ENCODE measurements at regions not wholly inside any gene's neighbourhood (a gene's known extent, or its start where the extent isn't known, plus 50 kb on each side); places are given as distances from the start of the nearest gene placed in this dataset.
"Not testable (repeated sequence)": the region's sequence is repeated elsewhere in the genome, so short reads cannot be mapped to it uniquely, and the experiment has no call there.

DNA sequence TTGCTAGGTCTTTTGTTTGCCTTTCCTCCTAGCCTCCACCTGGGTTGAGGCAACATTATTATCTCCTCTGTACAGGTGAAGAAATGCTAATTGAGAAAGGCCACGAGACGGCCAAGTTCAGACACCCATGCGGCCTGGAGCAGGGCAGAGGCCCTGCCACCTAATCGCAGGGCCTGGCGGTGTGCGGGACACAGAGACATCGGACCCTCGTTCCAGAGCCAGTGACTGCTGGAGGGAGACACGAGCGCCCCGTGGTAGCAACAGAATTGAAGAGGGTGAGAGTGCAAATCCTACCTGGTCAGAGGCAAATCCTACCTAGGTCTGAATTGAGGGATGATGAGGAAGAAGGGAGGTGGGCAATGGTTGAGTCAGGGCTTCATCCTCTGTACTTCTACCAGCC, 113.8 kb upstream of the MEF2A start:
- H3K4me3 ChIP-seq (ENCODE audit: low read length), result no peak overlapping the region
- TF ChIP-seq ZNF274 (IDR thresholded peaks at IDR 0.05; ENCODE audit: low read depth, low read length), result no peak

- no peak for TF ChIP-seq ZNF274 (IDR thresholded peaks at IDR 0.05; ENCODE audit: low read depth, low read length)
- no peak overlapping the region for H3K4me3 ChIP-seq (ENCODE audit: low read length)
Measured at GRCh38 chr15:99452728-99453636, 112.8 kb upstream of the MEF2A start.

DNA sequence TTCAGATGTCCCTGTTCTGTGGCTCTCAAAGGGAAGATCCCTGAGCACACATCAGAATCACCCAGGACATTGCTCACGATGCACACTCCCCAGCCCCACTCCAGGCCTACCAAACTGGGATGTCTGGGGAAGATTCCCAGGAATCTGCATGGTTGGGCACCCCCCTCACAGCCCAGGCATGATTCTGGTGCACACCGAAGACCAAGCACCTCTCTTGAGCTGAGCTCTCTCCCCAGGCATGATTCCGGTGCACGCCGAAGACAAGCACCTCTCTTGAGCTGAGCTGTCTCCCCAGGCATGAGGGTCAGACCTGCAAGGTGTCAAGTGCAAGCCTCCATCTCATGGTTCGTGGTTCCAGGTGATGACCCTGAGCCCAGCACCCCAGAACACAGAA, 112.2 kb upstream of the MEF2A start:
- H3K4me3 ChIP-seq (ENCODE audit: low read length), result no peak overlapping the region
- TF ChIP-seq ZNF274 (IDR thresholded peaks at IDR 0.05; ENCODE audit: low read depth, low read length), result no peak

DNA sequence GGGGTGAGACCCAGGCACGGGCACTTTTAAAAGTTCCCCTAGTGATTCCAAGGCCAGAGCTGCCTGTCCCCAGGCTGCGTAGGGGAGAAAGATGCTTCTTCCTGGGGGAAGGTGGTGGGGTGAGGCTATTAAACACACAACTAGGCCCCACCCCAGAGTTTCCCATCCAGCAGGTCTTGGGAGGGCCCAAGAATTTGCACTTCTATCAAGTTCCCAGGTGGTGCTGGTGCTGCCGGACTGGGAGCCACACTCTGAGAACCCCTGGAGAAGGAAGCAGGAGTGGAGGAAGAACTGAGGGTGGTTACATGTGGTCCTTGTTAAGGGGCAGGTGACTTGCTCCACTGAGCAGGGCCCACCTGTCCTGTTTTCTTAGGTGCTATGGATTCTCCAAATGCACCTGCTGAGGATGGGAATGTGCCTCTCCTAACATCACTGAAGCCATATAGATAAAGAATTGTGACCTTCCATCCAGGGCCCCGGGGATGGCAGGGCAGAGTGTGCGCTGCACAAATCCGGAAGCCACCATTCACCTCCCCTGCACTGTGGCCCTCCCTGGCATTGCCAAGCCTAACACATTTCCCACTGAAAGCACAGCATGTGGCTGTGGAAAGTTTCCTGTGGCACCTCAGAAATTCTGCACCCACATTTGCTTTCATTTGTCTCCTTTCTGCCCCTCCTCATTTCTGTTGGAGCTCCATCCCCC, 111.5 kb upstream of the MEF2A start:
- H3K4me3 ChIP-seq (ENCODE audit: low read length), result no peak overlapping the region
- TF ChIP-seq ZNF274 (IDR thresholded peaks at IDR 0.05; ENCODE audit: low read depth, low read length), result no peak

- no peak overlapping the region for H3K4me3 ChIP-seq (ENCODE audit: low read length)
- TF ChIP-seq ZNF274 (IDR thresholded peaks at IDR 0.05; ENCODE audit: low read depth, low read length), result no peak
Measured at GRCh38 chr15:99454941-99455788, 110.6 kb upstream of the MEF2A start.

GRCh38 chr15:99455789-99456160, 110.0 kb upstream of the MEF2A start:
- no peak overlapping the region for H3K4me3 ChIP-seq (ENCODE audit: low read length)
- no peak for TF ChIP-seq ZNF274 (IDR thresholded peaks at IDR 0.05; ENCODE audit: low read depth, low read length)

DNA sequence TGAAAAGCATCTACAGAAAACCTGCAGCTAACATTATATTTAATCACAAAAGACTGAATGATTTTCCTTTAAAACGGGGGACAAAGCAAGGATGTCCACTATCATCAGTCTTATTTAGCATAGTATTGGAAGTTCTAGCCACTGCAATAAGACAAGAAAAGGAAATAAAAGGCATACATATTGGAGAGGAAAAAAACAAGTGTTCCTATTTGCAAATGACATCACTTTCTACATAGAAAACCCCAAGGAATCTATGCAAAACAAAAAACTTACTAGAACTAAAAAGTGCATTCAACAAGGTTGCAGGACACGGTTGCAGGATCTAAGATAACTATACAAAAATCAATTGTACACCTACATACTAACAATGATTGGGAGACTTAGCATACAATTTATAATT, 101.6 kb upstream of the MEF2A start:
- no peak for TF ChIP-seq ZNF274 (IDR thresholded peaks at IDR 0.05; ENCODE audit: low read depth, low read length)
- no peak overlapping the region for H3K4me3 ChIP-seq (ENCODE audit: low read length)

DNA sequence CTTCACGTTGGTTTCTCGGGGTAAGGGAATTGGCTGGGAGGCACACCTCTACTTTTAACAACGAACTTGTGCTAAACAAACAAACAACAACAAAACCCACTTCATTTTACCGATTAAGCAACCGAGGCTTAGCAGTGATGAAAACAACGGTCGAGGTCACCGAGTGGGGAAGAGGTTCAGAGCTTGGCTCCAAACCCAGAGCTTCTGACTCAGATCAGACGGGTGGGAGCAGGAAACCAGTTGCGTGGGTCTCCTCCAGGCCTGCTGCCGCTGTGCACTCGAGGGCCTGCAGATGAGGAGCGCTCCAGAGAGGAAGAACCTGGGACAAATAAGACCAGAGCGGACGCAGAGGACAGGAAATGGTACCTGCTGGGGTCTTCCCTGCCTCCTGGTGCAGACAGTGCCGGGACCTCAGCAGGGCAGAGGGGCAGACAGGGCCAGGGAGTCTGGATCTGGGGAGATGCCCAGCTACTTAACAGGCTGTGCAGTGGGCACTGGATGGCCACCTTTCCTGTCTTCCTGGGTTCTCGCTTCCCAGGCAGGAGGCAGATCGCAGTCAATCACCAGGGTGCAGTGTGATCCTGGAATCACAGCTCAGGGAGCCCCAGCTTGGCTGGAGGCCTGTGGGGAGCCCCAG, 99.0 kb upstream of the MEF2A start:
- TF ChIP-seq ZNF274 (IDR thresholded peaks at IDR 0.05; ENCODE audit: low read depth, low read length), result no peak
- H3K4me3 ChIP-seq (ENCODE audit: low read length), result no peak overlapping the region

GRCh38 chr15:99467338-99467720, 98.5 kb upstream of the MEF2A start:
- TF ChIP-seq ZNF274 (IDR thresholded peaks at IDR 0.05; ENCODE audit: low read depth, low read length), result no peak

GRCh38 chr15:99467853-99468464, 97.8 kb upstream of the MEF2A start:
- no peak for TF ChIP-seq ZNF274 (IDR thresholded peaks at IDR 0.05; ENCODE audit: low read depth, low read length)
- H3K4me3 ChIP-seq (ENCODE audit: low read length), result no peak overlapping the region

More at GRCh38 chr15:99467338-99467720, 98.5 kb upstream of the MEF2A start:
- no peak overlapping the region for H3K4me3 ChIP-seq (ENCODE audit: low read length)

DNA sequence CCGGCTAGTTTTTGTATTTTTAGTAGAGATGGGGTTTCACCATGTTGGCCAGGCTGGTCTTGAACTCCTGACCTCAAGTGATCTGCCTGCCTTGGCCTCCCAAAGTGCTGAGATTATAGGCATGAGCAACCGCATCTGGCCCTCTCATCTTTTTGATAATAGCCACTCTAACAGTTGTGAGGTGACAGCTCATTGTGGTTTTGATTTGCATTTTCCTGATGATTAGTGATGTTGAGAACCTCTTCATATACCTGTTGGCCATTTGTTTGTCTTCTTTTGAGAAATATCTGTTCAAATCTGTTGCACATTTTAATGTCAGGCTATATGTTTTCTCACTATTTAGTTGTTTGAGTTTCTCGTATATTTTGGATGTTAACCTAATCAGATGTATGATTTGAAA, 95.6 kb upstream of the MEF2A start:
- H3K4me3 ChIP-seq (ENCODE audit: low read length), result not testable (repeated sequence)

GRCh38 chr15:99472416-99473145, 93.2 kb upstream of the MEF2A start:
- H3K4me3 ChIP-seq (ENCODE audit: low read length), result no peak overlapping the region
- no peak for TF ChIP-seq ZNF274 (IDR thresholded peaks at IDR 0.05; ENCODE audit: low read depth, low read length)
